ENCODE measurements at regions not wholly inside any gene's neighbourhood (a gene's known extent, or its start where the extent isn't known, plus 50 kb on each side); places are given as distances from the start of the nearest gene placed in this dataset.

DNA sequence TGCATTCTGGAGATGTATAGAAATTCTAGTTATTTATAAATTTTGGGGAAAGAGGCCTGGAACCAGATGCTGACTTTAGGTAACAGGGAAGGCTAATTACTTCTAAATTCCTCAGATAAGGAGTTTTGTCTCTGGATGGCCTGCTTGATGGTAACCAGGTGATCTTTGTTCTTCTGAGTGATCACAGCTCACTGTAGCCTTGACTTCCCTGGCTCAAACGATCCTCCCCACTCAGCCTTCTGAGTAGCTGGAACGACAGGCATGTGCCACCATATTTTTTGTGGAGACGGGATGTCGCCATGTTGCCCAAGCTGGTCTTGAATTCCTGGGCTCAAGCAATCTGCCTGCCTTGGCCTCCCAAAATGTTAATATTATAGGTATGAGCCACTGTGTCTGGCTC lies 54.4 kb upstream of the MSH6 start:
- Histone ChIP-seq H4K20me1 (replicated peaks; ENCODE audit: control insufficient read depth, extremely low read depth, insufficient read depth, low read length) (no peaks in the 10 kb centered on the region), H3K9ac (replicated peaks; ENCODE audit: extremely low read depth, insufficient read depth, low read length) (no peak overlapping the region), H3K27ac (ENCODE audit: insufficient read depth, low read depth, low read length) (no peak overlapping the region), H3K79me2 (ENCODE audit: control insufficient read depth, insufficient read depth, low read length) (no peaks in the 10 kb centered on the region), H3K27me3 (ENCODE audit: control insufficient read depth in 2 of 2, insufficient read depth in 2 of 2, low read length in 2 of 2) (peaks cover 0 to 2% of the 10 kb centered on the region in 2 experiments), H3K4me1 (ENCODE audit: control insufficient read depth, extremely low read depth, insufficient read depth, low read length) (no peaks in the 10 kb centered on the region), H3K9me1 (replicated peaks; ENCODE audit: control insufficient read depth, extremely low read depth, insufficient read depth, low read length) (no peaks in the 10 kb centered on the region), H2AFZ (ENCODE audit: low read depth, low read length) (no peak overlapping the region), H3K36me3 (ENCODE audit: control insufficient read depth in 2 of 2, extremely low read depth in 1 of 2, insufficient read depth in 2 of 2, low read length in 2 of 2) (no peaks in the 10 kb centered on the region), H3K4me2 (ENCODE audit: insufficient read depth, low read length) (no peak overlapping the region), H3K9me3 (replicated peaks; ENCODE audit: control insufficient read depth, insufficient read depth, low read length) (no peaks in the 10 kb centered on the region), H3K4me3 (replicated peaks in 1 of 3; ENCODE audit: insufficient read depth in 1 of 3, low read depth in 1 of 3, low read length in 3 of 3) (no peak overlapping the region)
- POLR2A ChIA-PET, result no interaction called here
- TF ChIP-seq, protein P1, sequence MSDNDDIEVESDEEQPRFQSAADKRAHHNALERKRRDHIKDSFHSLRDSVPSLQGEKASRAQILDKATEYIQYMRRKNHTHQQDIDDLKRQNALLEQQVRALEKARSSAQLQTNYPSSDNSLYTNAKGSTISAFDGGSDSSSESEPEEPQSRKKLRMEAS (IDR thresholded peaks at IDR 0.05; ENCODE audit: insufficient read depth, insufficient read length), result no peak
- TF ChIP-seq POLR2A (IDR thresholded peaks at IDR 0.05; ENCODE audit: low read depth, low read length), result no peak
- TF ChIP-seq JUN (IDR thresholded peaks at IDR 0.05; ENCODE audit: borderline replicate concordance, insufficient read depth, insufficient read length, low read depth), result no peak
- no peak for TF ChIP-seq EZH2 (IDR thresholded peaks at IDR 0.05; ENCODE audit: borderline replicate concordance, low read depth, low read length, severe bottlenecking)
- no peak for TF ChIP-seq FOS (IDR thresholded peaks at IDR 0.05; ENCODE audit: borderline replicate concordance, insufficient read depth, low read length)
- no peak for TF ChIP-seq POLR2AphosphoS5 (IDR thresholded peaks at IDR 0.05; ENCODE audit: insufficient read depth, low read depth, low read length)
- TF ChIP-seq MYC (IDR thresholded peaks at IDR 0.05; ENCODE audit: low read depth, low read length), result no peak
- TF ChIP-seq GATA2 (IDR thresholded peaks at IDR 0.05; ENCODE audit: insufficient read depth, insufficient read length, low read depth, low read length), result no peak
- TF ChIP-seq, protein P2, sequence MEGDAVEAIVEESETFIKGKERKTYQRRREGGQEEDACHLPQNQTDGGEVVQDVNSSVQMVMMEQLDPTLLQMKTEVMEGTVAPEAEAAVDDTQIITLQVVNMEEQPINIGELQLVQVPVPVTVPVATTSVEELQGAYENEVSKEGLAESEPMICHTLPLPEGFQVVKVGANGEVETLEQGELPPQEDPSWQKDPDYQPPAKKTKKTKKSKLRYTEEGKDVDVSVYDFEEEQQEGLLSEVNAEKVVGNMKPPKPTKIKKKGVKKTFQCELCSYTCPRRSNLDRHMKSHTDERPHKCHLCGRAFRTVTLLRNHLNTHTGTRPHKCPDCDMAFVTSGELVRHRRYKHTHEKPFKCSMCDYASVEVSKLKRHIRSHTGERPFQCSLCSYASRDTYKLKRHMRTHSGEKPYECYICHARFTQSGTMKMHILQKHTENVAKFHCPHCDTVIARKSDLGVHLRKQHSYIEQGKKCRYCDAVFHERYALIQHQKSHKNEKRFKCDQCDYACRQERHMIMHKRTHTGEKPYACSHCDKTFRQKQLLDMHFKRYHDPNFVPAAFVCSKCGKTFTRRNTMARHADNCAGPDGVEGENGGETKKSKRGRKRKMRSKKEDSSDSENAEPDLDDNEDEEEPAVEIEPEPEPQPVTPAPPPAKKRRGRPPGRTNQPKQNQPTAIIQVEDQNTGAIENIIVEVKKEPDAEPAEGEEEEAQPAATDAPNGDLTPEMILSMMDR (IDR thresholded peaks at IDR 0.05; ENCODE audit: extremely low read depth in 1 of 2, insufficient read depth in 1 of 2, low read depth in 1 of 2, low read length in 2 of 2), result no peak
- DNase-seq (ENCODE audit: low read depth, low spot score) (no peak), FAIRE-seq (no peak)
- dilution Hi-C loops (cut with MboI; ENCODE audit: extremely low pct_ligation_motif_present, low sequenced_read_pairs) (no loop called here), intact Hi-C loops (cut with micrococcal nuclease) (no loop called here)
- CTCF ChIA-PET, result interaction anchor here (1.2 kb wide), 1 partner anchor 291 kb away, joined by 6 read pairs; no protein-coding TSS in a partner anchor
- BruUV-seq (replicated peaks), result no TSS peak
